HL-60 (cell line): ENCODE measurements at regions not wholly inside any gene's neighbourhood (a gene's known extent, or its start where the extent isn't known, plus 50 kb on each side); places are given as distances from the start of the nearest gene placed in this dataset.
"Not testable (repeated sequence)": the region's sequence is repeated elsewhere in the genome, so short reads cannot be mapped to it uniquely, and the experiment has no call there.

Experiments
- DNase-seq, 2 experiments: peaks; one replicate each; pipeline ENCODE4 v3.0.0-alpha.2; 2010 to 2020; ENCODE audit warnings: low read depth in 1 of 2, low spot score in 1 of 2
- H3K27ac ChIP-seq: fragments of 250-450 bp; sonication (Bioruptor Pico); replicated peaks from 2 replicates; pipeline ENCODE4 v1.5.1; 2020; ENCODE audit warnings: mild to moderate bottlenecking, moderate library complexity
- H3K27me3 ChIP-seq: fragments of 250-450 bp; sonication (Bioruptor Pico); 2 replicates; pipeline ENCODE4 v1.5.1; 2021; ENCODE audit warnings: mild to moderate bottlenecking, moderate library complexity; ENCODE audit not compliant: insufficient read depth, poor library complexity, severe bottlenecking
- H3K4me3 ChIP-seq: replicated peaks from 2 replicates; pipeline ENCODE4 v1.5.1; 2011; ENCODE audit warnings: mild to moderate bottlenecking, control low read depth, low read length; ENCODE audit not compliant: insufficient read depth
- CTCF ChIP-seq: IDR thresholded peaks from one replicate; pipeline ENCODE4 v1.5.1; 2011; ENCODE audit warnings: low read length, control low read depth, inconsistent platforms; ENCODE audit not compliant: insufficient read depth
- GABPA ChIP-seq: IDR thresholded peaks from 2 replicates; pipeline ENCODE4 v1.6.1; 2012; ENCODE audit warnings: low read depth
- POLR2AphosphoS5 ChIP-seq: IDR thresholded peaks from 2 replicates; pipeline ENCODE4 v1.6.1; 2012; ENCODE audit warnings: low read depth
- REST ChIP-seq: IDR thresholded peaks from 2 replicates; pipeline ENCODE4 v1.6.1; 2012; ENCODE audit warnings: low read depth; ENCODE audit not compliant: insufficient replicate concordance
- SPI1 ChIP-seq: IDR thresholded peaks from 2 replicates; pipeline ENCODE4 v1.6.1; 2012; ENCODE audit warnings: low read depth, mild to moderate bottlenecking, borderline replicate concordance

- Histone ChIP-seq H3K27me3 (no peaks in the 10 kb centered on the region), H3K27ac (no peak overlapping the region), H3K4me3 (no peak overlapping the region)
- TF ChIP-seq CTCF (no peak), POLR2AphosphoS5 (no peak), REST (no peak), GABPA (no peak), SPI1 (no peak)
- DNase-seq: no peak
Observed at GRCh38 chr11:22928207-22928917, 68.1 kb upstream of the CCDC179 start.

GRCh38 chr11:22930816-22931594 lies 70.7 kb upstream of the CCDC179 start:
- Histone ChIP-seq H3K27me3 (no peaks in the 10 kb centered on the region), H3K27ac (no peak overlapping the region), H3K4me3 (no peak overlapping the region)
- DNase-seq: no peak
- TF ChIP-seq GABPA: no peak
- TF ChIP-seq POLR2AphosphoS5: no peak
- no peak for TF ChIP-seq CTCF
- no peak for TF ChIP-seq SPI1
- TF ChIP-seq REST: no peak

- Histone ChIP-seq H3K27me3 (no peaks in the 10 kb centered on the region), H3K27ac (no peak overlapping the region), H3K4me3 (no peak overlapping the region)
- no peak for DNase-seq
- TF ChIP-seq CTCF: no peak
- no peak for TF ChIP-seq GABPA
- no peak for TF ChIP-seq REST
- TF ChIP-seq POLR2AphosphoS5: no peak
- no peak for TF ChIP-seq SPI1
Observed at GRCh38 chr11:22938691-22939090, 78.4 kb upstream of the CCDC179 start.

- not testable (repeated sequence) for H3K4me3 ChIP-seq, H3K27me3 ChIP-seq, DNase-seq, H3K27ac ChIP-seq
Observed at GRCh38 chr11:22941544-22941943, 81.3 kb upstream of the CCDC179 start.
